ENCODE measurements at regions not wholly inside any gene's neighbourhood (a gene's known extent, or its start where the extent isn't known, plus 50 kb on each side); places are given as distances from the start of the nearest gene placed in this dataset.

DNA sequence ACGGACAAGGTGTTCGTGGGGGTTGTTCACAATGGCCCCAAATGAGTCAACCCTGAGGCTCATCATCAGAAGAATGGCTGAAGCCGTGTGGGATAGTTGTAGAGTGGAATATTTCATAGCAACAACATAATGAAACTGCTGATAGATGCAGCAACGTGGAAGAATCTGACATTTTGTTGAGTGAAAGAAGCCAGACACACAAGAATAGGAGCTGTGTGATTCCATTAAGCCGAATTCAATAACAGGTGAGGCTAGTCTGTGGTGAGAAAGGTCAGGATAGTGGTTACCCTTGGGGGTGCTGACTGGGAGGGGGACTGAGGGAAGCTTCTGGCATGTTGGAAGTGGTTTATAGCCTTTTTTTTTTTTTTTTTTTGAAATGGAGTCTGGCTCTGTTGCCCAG, 144.0 kb downstream of the SMAD6 start:
- intact Hi-C loops (cut with DNase I), result no loop called here
- DNase-seq (ENCODE audit: low spot score in 2 of 2), result peak in 1 of 2 donors; percentile 48
- TF ChIP-seq CTCF (IDR thresholded peaks at IDR 0.05), result no peak
- H3K36me3 ChIP-seq, result no peaks in the 10 kb centered on the region
- no peak overlapping the region for H3K4me3 ChIP-seq
- no peaks in the 10 kb centered on the region for H3K9me3 ChIP-seq
- peak overlapping the region; percentile 47 to 95 for H3K27ac ChIP-seq
- peaks cover 38 to 46% of the 10 kb centered on the region in 2 donors for H3K4me1 ChIP-seq
- no peaks in the 10 kb centered on the region for H3K27me3 ChIP-seq

DNA sequence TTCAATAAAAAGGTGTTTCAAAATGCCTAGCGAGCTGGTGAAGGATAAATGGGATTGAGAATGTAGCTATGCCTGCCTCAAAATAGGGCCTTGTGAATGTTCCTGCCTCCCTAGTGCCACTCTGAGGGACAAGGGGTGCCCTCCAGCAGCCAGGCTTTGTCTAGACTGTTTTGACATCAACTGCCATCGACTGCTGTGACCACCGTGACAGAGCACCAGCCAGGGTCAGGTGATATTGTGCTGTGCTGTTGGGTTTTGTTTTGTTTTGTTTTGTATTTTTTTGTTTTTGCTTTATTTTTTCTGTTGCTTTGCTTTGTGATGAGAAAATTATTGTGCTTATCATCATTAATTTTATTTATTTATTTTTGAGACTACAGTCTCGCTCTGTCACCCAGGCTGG, 144.8 kb downstream of the SMAD6 start:
- TF ChIP-seq CTCF (IDR thresholded peaks at IDR 0.05), result no peak

DNA sequence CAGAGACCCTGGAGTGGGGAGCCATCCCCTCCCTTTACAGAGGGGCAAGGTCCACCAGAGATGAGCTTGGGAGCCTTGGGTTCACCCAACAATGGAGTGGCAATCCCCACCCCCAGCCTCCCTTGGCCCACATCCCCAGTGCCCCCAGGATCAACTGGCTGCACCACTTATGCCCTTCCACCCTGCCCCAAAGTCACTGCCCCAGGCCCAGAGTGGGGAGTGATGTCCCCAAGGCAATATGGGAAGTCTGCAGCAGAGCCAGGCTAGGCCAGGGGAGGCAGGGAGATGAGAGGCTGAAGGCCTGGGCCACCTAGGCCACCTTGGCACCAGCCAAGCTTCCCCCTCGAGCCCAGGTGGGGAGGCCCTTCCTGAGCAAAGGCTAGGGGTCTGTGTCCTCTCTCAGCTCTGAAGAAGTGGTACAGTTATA, 145.5 kb downstream of the SMAD6 start:
- DNase-seq (ENCODE audit: low spot score in 2 of 2), result peak in 1 of 2 donors; percentile 59
- Histone ChIP-seq H3K27ac (peak overlapping the region; percentile 91 to 94), H3K27me3 (no peaks in the 10 kb centered on the region), H3K4me3 (no peak overlapping the region), H3K9me3 (no peaks in the 10 kb centered on the region), H3K36me3 (no peaks in the 10 kb centered on the region), H3K4me1 (peaks cover 30 to 44% of the 10 kb centered on the region in 2 donors)
- TF ChIP-seq CTCF (IDR thresholded peaks at IDR 0.05), result no peak
- intact Hi-C loops (cut with DNase I), result no loop called here

More for the DNA sequence above, 144.8 kb downstream of the SMAD6 start:
- intact Hi-C loops (cut with DNase I), result no loop called here
- Histone ChIP-seq H3K27ac (no peak overlapping the region), H3K4me3 (no peak overlapping the region), H3K9me3 (no peaks in the 10 kb centered on the region), H3K36me3 (no peaks in the 10 kb centered on the region), H3K27me3 (no peaks in the 10 kb centered on the region), H3K4me1 (peaks cover 32 to 46% of the 10 kb centered on the region in 2 donors)
- peak in 1 of 2 donors; percentile 21 for DNase-seq (ENCODE audit: low spot score in 2 of 2)

GRCh38 chr15:66848116-66848515, 146.1 kb downstream of the SMAD6 start:
- intact Hi-C loops (cut with DNase I), result no loop called here
- TF ChIP-seq CTCF (IDR thresholded peaks at IDR 0.05), result no peak

DNA sequence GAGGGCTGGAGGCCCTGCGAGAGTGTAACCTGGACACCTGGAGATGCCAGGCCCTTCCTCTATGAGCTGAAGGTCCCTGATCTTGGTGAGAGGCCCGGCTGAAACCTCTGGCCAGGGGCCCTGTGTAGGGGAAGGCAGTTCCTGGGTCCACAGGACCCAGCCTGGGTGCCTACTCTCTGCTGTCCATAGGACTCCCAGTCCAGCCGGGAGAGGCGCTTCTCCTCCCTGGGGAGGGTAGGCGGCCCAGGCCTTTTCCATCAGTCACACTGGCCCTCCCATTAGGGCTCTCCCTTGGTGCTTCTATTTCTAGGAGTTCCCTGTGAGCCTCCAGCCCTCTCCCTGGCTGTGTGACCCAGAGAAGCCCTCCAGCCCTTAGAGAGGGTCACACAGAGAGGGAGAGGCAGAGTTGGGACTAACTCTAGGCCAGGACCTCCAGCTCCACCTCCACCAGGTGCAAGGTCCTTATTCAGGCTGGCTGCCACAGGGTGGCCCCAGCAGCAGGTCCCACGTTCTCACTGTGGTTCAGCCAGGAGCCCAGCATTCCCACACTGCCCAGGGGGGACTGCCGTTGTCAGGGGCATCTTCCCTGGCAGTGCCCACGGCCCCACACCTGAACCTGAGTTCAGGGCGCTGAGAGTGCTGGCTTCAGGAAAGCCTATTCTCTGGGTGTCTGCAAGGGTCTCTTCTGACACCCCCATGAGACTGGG, 146.8 kb downstream of the SMAD6 start:
- Histone ChIP-seq H3K4me1 (peaks cover 21 to 36% of the 10 kb centered on the region in 2 donors), H3K36me3 (no peaks in the 10 kb centered on the region), H3K4me3 (no peak overlapping the region), H3K27ac (peak overlapping the region; percentile 91 to 94), H3K27me3 (no peaks in the 10 kb centered on the region), H3K9me3 (no peaks in the 10 kb centered on the region)
- no peak for TF ChIP-seq CTCF (IDR thresholded peaks at IDR 0.05)
- DNase-seq (ENCODE audit: low spot score in 2 of 2), result peak in 1 of 2 donors; percentile 65
- intact Hi-C loops (cut with DNase I), result no loop called here

More at GRCh38 chr15:66848116-66848515, 146.1 kb downstream of the SMAD6 start:
- H3K27ac ChIP-seq, result peak overlapping the region; percentile 91 to 94
- H3K4me3 ChIP-seq, result no peak overlapping the region
- H3K9me3 ChIP-seq, result no peaks in the 10 kb centered on the region
- H3K27me3 ChIP-seq, result no peaks in the 10 kb centered on the region
- DNase-seq (ENCODE audit: low spot score in 2 of 2), result peak in 1 of 2 donors; percentile 27
- no peaks in the 10 kb centered on the region for H3K36me3 ChIP-seq
- peaks cover 28 to 43% of the 10 kb centered on the region in 2 donors for H3K4me1 ChIP-seq
